GM23338 (cell line): ENCODE measurements at regions not wholly inside any gene's neighbourhood (a gene's known extent, or its start where the extent isn't known, plus 50 kb on each side); places are given as distances from the start of the nearest gene placed in this dataset.

Experiments
- ATAC-seq: fragments of 200-7000 bp; cut with Tn5 transposase; 3 replicates; pipeline ENCODE4 v1.9.1; 2020
- DNase-seq: peaks from one replicate; pipeline ENCODE4 v3.0.0-alpha.2; 2015; ENCODE audit warnings: low spot score
- H2AFZ ChIP-seq: fragments of 200-600 bp; sonication (generic); 2 replicates; pipeline ENCODE4 v1.8.0; 2016; ENCODE audit warnings: antibody characterized with exemption, mild to moderate bottlenecking, moderate library complexity
- H3F3A ChIP-seq: fragments of 200-600 bp; sonication (generic); replicated peaks from 2 replicates; pipeline ENCODE4 v1.8.0; 2017; ENCODE audit warnings: antibody characterized with exemption, mixed run types, low read depth
- H3K27ac ChIP-seq: fragments of 200-600 bp; sonication (generic); 2 replicates; pipeline ENCODE4 v1.6.1; 2016; ENCODE audit warnings: low read depth
- H3K27me3 ChIP-seq: fragments of 200-600 bp; sonication (generic); 2 replicates; pipeline ENCODE4 v1.8.0; 2016; ENCODE audit warnings: mild to moderate bottlenecking, mixed run types, moderate library complexity; ENCODE audit not compliant: insufficient read depth
- H3K36me3 ChIP-seq: fragments of 200-600 bp; sonication (generic); 2 replicates; pipeline ENCODE4 v1.8.0; 2016; ENCODE audit warnings: mild to moderate bottlenecking; ENCODE audit not compliant: insufficient read depth
- H3K4me1 ChIP-seq: fragments of 200-600 bp; sonication (generic); 2 replicates; pipeline ENCODE4 v1.8.0; 2016; ENCODE audit warnings: mild to moderate bottlenecking, moderate library complexity; ENCODE audit not compliant: insufficient read depth
- H3K4me2 ChIP-seq: fragments of 200-600 bp; sonication (generic); 2 replicates; pipeline ENCODE4 v1.7.1; 2017; ENCODE audit warnings: mixed run types
- H3K4me3 ChIP-seq: fragments of 200-600 bp; sonication (generic); 2 replicates; pipeline ENCODE4 v1.6.1; 2016; ENCODE audit warnings: mixed run types
- H3K79me2 ChIP-seq: fragments of 200-600 bp; sonication (generic); replicated peaks from 2 replicates; pipeline ENCODE4 v1.8.0; 2017; ENCODE audit warnings: mild to moderate bottlenecking; ENCODE audit not compliant: insufficient read depth
- H3K9me2 ChIP-seq: fragments of 200-600 bp; sonication (generic); 2 replicates; pipeline ENCODE4 v1.8.0; 2017; ENCODE audit not compliant: insufficient read depth
- H4K20me1 ChIP-seq: fragments of 200-600 bp; sonication (generic); replicated peaks from 2 replicates; pipeline ENCODE4 v1.8.0; 2017; ENCODE audit warnings: mild to moderate bottlenecking; ENCODE audit not compliant: insufficient read depth
- H3K27ac Mint-ChIP-seq: 2 replicates; pipeline ENCODE4 v1.8.0; 2020; ENCODE audit warnings: inconsistent platforms, mild to moderate bottlenecking, moderate library complexity, mixed read lengths
- H3K27me3 Mint-ChIP-seq: 3 replicates; pipeline ENCODE4 v1.8.0; 2022; ENCODE audit warnings: low read depth, mild to moderate bottlenecking, moderate library complexity, mixed read lengths, inconsistent platforms; ENCODE audit not compliant: insufficient read depth, poor library complexity
- H3K36me3 Mint-ChIP-seq: 3 replicates; pipeline ENCODE4 v1.8.0; 2021; ENCODE audit warnings: low read depth, mild to moderate bottlenecking, inconsistent platforms, moderate library complexity, mixed read lengths
- H3K4me1 Mint-ChIP-seq: 3 replicates; pipeline ENCODE4 v1.8.0; 2020; ENCODE audit warnings: mild to moderate bottlenecking, inconsistent platforms, mixed read lengths
- H3K4me3 Mint-ChIP-seq: 3 replicates; pipeline ENCODE4 v1.8.0; 2021; ENCODE audit warnings: moderate library complexity, mild to moderate bottlenecking, inconsistent platforms, mixed read lengths
- H3K9me3 Mint-ChIP-seq: 3 replicates; pipeline ENCODE4 v1.8.0; 2020; ENCODE audit warnings: moderate library complexity, mild to moderate bottlenecking, inconsistent platforms, mixed read lengths
- CREB1 ChIP-seq: fragments of 250-450 bp; sonication (Bioruptor Pico); IDR thresholded peaks from 2 replicates; pipeline ENCODE4 v1.5.0; 2020; ENCODE audit warnings: low read depth, mild to moderate bottlenecking, moderate library complexity
- EZH2 ChIP-seq: fragments of 200-600 bp; sonication (generic); IDR thresholded peaks from one replicate; pipeline ENCODE4 v1.8.0; 2017; ENCODE audit warnings: antibody characterized with exemption, mild to moderate bottlenecking, low read depth; ENCODE audit not compliant: unreplicated experiment
- EZH2phosphoT487 ChIP-seq: fragments of 200-600 bp; sonication (generic); IDR thresholded peaks from one replicate; pipeline ENCODE4 v1.8.1; 2018; ENCODE audit warnings: antibody characterized with exemption; ENCODE audit not compliant: unreplicated experiment
- JUNB ChIP-seq: IDR thresholded peaks from one replicate; pipeline ENCODE4 v1.6.1; 2016; ENCODE audit warnings: antibody characterized with exemption; ENCODE audit not compliant: unreplicated experiment
- NANOG ChIP-seq: IDR thresholded peaks from 2 replicates; pipeline ENCODE4 v1.6.1; 2016; ENCODE audit warnings: antibody characterized with exemption, borderline replicate concordance
- POLR2AphosphoS5 ChIP-seq: IDR thresholded peaks from 2 replicates; pipeline ENCODE4 v1.6.1; 2016; ENCODE audit warnings: antibody characterized with exemption, low read depth
- STAT1 ChIP-seq: IDR thresholded peaks from one replicate; pipeline ENCODE4 v1.6.1; 2016; ENCODE audit warnings: antibody characterized with exemption; ENCODE audit not compliant: unreplicated experiment
- ZNF114 ChIP-seq: fragments of 250-450 bp; sonication (Bioruptor Pico); IDR thresholded peaks from 2 replicates; pipeline ENCODE4 v1.5.0; 2020; ENCODE audit warnings: mild to moderate bottlenecking, moderate library complexity
- ZNF331 ChIP-seq: fragments of 250-450 bp; sonication (Bioruptor Pico); IDR thresholded peaks from 2 replicates; pipeline ENCODE4 v1.5.0; 2020; ENCODE audit warnings: low read depth, mild to moderate bottlenecking, moderate library complexity
- TF ChIP-seq, protein P1 (sequence below): fragments of 250-450 bp; sonication (Bioruptor Pico); IDR thresholded peaks from 2 replicates; pipeline ENCODE4 v1.5.0; 2020; ENCODE audit warnings: mild to moderate bottlenecking, moderate library complexity
- TF ChIP-seq, protein P2 (sequence below): IDR thresholded peaks from one replicate; pipeline ENCODE4 v1.6.1; 2018; ENCODE audit warnings: antibody characterized with exemption; ENCODE audit not compliant: unreplicated experiment
- TF ChIP-seq, protein P3 (sequence below), 2 experiments: fragments of 200-600 bp in 1 of 2; sonication (generic) in 1 of 2; conservative IDR thresholded peaks; 2 replicates each; pipeline versions ENCODE4 v1.5.1 to v1.6.1; 2016 to 2017; ENCODE audit warnings: antibody characterized with exemption in 2 of 2, low read depth in 2 of 2, mild to moderate bottlenecking in 2 of 2, moderate library complexity in 1 of 2
- TF ChIP-seq, protein P4 (sequence below): IDR thresholded peaks from 2 replicates; pipeline ENCODE4 v1.6.1; 2016; ENCODE audit warnings: antibody characterized with exemption

DNA sequence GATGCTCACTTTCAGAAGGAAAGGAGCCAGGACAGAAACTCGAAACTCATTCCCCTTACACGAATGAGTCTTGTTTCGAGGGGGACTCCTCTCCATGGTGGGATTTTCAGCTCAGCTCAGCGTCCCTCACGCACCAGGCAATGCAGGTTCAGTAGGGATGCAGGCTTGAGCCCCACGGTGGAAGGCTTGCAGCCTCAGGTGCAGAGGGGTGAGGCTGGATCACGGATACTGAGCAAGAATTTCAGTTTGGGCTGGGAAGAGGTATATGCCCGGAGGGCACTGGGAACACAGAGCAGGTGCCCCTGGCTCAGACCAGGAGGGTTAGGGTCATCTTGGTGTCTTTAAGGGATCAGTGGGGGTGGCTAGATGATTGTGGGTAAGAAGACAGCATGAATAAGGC lies 344.9 kb upstream of the TNRC6C start:
- Mint-ChIP-seq H3K36me3 (no peaks in the 10 kb centered on the region; the same call in 2 of the 3 replicates), H3K27me3 (peaks cover 20% of the 10 kb centered on the region), H3K4me1 (peaks cover 23% of the 10 kb centered on the region), H3K9me3 (peaks cover 4% of the 10 kb centered on the region; the same call in 1 of the 3 replicates), H3K4me3 (no peak overlapping the region), H3K27ac (no peak overlapping the region)
- Histone ChIP-seq H2AFZ (peak overlapping the region; percentile 63; the same call in 1 of the 2 replicates), H4K20me1 (no peaks in the 10 kb centered on the region), H3K36me3 (no peaks in the 10 kb centered on the region), H3K4me3 (no peak overlapping the region), H3F3A (no peaks in the 10 kb centered on the region), H3K9me2 (no peaks in the 10 kb centered on the region), H3K27ac (no peak overlapping the region), H3K79me2 (no peaks in the 10 kb centered on the region), H3K27me3 (no peaks in the 10 kb centered on the region), H3K4me1 (peaks cover 12% of the 10 kb centered on the region), H3K4me2 (no peak overlapping the region)
- ATAC-seq (no peak), DNase-seq (no peak)
- no peak for TF ChIP-seq EZH2
- TF ChIP-seq POLR2AphosphoS5 = no peak
- TF ChIP-seq, protein P1, sequence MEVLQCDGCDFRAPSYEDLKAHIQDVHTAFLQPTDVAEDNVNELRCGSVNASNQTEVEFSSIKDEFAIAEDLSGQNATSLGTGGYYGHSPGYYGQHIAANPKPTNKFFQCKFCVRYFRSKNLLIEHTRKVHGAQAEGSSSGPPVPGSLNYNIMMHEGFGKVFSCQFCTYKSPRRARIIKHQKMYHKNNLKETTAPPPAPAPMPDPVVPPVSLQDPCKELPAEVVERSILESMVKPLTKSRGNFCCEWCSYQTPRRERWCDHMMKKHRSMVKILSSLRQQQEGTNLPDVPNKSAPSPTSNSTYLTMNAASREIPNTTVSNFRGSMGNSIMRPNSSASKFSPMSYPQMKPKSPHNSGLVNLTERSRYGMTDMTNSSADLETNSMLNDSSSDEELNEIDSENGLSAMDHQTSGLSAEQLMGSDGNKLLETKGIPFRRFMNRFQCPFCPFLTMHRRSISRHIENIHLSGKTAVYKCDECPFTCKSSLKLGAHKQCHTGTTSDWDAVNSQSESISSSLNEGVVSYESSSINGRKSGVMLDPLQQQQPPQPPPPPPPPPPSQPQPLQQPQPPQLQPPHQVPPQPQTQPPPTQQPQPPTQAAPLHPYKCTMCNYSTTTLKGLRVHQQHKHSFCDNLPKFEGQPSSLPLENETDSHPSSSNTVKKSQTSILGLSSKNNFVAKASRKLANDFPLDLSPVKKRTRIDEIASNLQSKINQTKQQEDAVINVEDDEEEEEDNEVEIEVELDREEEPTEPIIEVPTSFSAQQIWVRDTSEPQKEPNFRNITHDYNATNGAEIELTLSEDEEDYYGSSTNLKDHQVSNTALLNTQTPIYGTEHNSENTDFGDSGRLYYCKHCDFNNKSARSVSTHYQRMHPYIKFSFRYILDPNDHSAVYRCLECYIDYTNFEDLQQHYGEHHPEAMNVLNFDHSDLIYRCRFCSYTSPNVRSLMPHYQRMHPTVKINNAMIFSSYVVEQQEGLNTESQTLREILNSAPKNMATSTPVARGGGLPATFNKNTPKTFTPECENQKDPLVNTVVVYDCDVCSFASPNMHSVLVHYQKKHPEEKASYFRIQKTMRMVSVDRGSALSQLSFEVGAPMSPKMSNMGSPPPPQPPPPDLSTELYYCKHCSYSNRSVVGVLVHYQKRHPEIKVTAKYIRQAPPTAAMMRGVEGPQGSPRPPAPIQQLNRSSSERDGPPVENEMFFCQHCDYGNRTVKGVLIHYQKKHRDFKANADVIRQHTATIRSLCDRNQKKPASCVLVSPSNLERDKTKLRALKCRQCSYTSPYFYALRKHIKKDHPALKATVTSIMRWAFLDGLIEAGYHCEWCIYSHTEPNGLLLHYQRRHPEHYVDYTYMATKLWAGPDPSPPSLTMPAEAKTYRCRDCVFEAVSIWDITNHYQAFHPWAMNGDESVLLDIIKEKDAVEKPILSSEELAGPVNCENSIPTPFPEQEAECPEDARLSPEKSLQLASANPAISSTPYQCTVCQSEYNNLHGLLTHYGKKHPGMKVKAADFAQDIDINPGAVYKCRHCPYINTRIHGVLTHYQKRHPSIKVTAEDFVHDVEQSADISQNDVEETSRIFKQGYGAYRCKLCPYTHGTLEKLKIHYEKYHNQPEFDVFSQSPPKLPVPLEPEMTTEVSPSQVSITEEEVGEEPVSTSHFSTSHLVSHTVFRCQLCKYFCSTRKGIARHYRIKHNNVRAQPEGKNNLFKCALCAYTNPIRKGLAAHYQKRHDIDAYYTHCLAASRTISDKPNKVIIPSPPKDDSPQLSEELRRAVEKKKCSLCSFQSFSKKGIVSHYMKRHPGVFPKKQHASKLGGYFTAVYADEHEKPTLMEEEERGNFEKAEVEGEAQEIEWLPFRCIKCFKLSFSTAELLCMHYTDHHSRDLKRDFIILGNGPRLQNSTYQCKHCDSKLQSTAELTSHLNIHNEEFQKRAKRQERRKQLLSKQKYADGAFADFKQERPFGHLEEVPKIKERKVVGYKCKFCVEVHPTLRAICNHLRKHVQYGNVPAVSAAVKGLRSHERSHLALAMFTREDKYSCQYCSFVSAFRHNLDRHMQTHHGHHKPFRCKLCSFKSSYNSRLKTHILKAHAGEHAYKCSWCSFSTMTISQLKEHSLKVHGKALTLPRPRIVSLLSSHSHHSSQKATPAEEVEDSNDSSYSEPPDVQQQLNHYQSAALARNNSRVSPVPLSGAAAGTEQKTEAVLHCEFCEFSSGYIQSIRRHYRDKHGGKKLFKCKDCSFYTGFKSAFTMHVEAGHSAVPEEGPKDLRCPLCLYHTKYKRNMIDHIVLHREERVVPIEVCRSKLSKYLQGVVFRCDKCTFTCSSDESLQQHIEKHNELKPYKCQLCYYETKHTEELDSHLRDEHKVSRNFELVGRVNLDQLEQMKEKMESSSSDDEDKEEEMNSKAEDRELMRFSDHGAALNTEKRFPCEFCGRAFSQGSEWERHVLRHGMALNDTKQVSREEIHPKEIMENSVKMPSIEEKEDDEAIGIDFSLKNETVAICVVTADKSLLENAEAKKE (CRISPR knock-in tag) = no peak
- TF ChIP-seq NANOG = no peak
- TF ChIP-seq CREB1 (CRISPR knock-in tag) = no peak
- TF ChIP-seq, protein P2, sequence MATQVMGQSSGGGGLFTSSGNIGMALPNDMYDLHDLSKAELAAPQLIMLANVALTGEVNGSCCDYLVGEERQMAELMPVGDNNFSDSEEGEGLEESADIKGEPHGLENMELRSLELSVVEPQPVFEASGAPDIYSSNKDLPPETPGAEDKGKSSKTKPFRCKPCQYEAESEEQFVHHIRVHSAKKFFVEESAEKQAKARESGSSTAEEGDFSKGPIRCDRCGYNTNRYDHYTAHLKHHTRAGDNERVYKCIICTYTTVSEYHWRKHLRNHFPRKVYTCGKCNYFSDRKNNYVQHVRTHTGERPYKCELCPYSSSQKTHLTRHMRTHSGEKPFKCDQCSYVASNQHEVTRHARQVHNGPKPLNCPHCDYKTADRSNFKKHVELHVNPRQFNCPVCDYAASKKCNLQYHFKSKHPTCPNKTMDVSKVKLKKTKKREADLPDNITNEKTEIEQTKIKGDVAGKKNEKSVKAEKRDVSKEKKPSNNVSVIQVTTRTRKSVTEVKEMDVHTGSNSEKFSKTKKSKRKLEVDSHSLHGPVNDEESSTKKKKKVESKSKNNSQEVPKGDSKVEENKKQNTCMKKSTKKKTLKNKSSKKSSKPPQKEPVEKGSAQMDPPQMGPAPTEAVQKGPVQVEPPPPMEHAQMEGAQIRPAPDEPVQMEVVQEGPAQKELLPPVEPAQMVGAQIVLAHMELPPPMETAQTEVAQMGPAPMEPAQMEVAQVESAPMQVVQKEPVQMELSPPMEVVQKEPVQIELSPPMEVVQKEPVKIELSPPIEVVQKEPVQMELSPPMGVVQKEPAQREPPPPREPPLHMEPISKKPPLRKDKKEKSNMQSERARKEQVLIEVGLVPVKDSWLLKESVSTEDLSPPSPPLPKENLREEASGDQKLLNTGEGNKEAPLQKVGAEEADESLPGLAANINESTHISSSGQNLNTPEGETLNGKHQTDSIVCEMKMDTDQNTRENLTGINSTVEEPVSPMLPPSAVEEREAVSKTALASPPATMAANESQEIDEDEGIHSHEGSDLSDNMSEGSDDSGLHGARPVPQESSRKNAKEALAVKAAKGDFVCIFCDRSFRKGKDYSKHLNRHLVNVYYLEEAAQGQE = no peak
- TF ChIP-seq, protein P3, sequence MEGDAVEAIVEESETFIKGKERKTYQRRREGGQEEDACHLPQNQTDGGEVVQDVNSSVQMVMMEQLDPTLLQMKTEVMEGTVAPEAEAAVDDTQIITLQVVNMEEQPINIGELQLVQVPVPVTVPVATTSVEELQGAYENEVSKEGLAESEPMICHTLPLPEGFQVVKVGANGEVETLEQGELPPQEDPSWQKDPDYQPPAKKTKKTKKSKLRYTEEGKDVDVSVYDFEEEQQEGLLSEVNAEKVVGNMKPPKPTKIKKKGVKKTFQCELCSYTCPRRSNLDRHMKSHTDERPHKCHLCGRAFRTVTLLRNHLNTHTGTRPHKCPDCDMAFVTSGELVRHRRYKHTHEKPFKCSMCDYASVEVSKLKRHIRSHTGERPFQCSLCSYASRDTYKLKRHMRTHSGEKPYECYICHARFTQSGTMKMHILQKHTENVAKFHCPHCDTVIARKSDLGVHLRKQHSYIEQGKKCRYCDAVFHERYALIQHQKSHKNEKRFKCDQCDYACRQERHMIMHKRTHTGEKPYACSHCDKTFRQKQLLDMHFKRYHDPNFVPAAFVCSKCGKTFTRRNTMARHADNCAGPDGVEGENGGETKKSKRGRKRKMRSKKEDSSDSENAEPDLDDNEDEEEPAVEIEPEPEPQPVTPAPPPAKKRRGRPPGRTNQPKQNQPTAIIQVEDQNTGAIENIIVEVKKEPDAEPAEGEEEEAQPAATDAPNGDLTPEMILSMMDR (conservative IDR thresholded peaks at IDR 0.05; ENCODE audit: low read depth in 2 of 2) = no peak
- no peak for TF ChIP-seq ZNF331 (CRISPR knock-in tag)
- no peak for TF ChIP-seq JUNB
- TF ChIP-seq, protein P4, sequence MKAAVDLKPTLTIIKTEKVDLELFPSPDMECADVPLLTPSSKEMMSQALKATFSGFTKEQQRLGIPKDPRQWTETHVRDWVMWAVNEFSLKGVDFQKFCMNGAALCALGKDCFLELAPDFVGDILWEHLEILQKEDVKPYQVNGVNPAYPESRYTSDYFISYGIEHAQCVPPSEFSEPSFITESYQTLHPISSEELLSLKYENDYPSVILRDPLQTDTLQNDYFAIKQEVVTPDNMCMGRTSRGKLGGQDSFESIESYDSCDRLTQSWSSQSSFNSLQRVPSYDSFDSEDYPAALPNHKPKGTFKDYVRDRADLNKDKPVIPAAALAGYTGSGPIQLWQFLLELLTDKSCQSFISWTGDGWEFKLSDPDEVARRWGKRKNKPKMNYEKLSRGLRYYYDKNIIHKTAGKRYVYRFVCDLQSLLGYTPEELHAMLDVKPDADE = no peak
- no peak for TF ChIP-seq STAT1
- no peak for TF ChIP-seq ZNF114 (CRISPR knock-in tag)
- no peak for TF ChIP-seq EZH2phosphoT487
